Fibroblast of the aortic adventitia (primary cell): ENCODE measurements at regions not wholly inside any gene's neighbourhood (a gene's known extent, or its start where the extent isn't known, plus 50 kb on each side); places are given as distances from the start of the nearest gene placed in this dataset.
"Not testable (repeated sequence)": the region's sequence is repeated elsewhere in the genome, so short reads cannot be mapped to it uniquely, and the experiment has no call there.

Experiments used
- DNase-seq: peaks from one replicate; pipeline ENCODE4 v3.0.0-alpha.2; 2010; ENCODE audit warnings: low read depth
- H3K4me3 ChIP-seq: 2 replicates; pipeline ENCODE4 v1.5.1; 2011; ENCODE audit warnings: low read depth, mild to moderate bottlenecking, control low read depth, low read length, moderate library complexity
- CTCF ChIP-seq: IDR thresholded peaks from 2 replicates; pipeline ENCODE4 v1.5.1; 2011; ENCODE audit warnings: mild to moderate bottlenecking, low read length, control low read depth, inconsistent platforms; ENCODE audit not compliant: insufficient read depth

GRCh38 chr6:137805622-137806021 is 61.4 kb upstream of the TNFAIP3 start:
- TF ChIP-seq CTCF: no peak
- DNase-seq: no peak
- no peak overlapping the region for H3K4me3 ChIP-seq

GRCh38 chr6:137806914-137807682 is 60.0 kb upstream of the TNFAIP3 start:
- no peak overlapping the region for H3K4me3 ChIP-seq
- DNase-seq: no peak
- no peak for TF ChIP-seq CTCF

DNA sequence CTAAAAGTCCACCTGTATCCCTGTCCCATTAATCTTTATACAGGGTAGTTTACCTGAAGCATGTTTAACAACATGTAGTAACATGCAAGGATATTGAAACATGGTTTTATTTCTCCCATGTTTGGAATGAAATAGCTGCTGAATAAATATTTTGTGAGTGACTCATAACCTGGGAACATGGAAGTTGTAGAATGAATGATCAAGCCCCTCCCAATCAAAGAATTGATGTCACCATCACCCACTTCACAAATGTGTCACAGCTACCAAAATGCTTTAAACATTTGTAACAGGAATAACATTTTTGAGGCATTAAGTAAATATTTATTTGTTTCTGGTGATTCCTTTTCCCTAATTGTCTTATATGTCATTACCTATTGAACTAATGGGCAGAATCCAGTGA is 58.9 kb upstream of the TNFAIP3 start:
- no peak overlapping the region for H3K4me3 ChIP-seq
- no peak for TF ChIP-seq CTCF
- peak; percentile 68 for DNase-seq

DNA sequence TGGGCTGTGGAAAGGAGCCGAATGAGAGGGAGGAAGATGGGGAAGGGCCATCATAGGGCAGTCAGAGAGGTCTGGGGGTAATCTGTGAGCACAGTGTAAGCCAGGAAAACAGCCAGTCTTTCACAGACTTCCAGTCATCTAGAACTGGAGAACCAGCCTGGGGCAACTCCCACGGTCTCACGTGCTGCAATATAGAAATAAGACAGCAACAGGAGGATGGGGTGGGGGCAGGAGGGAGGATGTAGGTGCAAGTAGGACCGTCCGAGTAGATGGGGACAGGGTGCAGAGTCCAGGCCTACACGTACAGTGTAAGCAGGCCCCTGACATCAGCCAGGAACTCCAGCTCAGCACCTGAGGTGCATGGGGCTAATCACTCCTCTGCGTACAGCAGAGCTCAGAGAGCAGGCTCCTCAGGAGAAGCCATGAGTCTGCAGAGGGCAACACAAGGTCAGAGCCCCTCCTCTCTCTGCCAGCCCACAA is 58.2 kb upstream of the TNFAIP3 start:
- no peak overlapping the region for H3K4me3 ChIP-seq
- no peak for TF ChIP-seq CTCF
- DNase-seq: no peak

DNA sequence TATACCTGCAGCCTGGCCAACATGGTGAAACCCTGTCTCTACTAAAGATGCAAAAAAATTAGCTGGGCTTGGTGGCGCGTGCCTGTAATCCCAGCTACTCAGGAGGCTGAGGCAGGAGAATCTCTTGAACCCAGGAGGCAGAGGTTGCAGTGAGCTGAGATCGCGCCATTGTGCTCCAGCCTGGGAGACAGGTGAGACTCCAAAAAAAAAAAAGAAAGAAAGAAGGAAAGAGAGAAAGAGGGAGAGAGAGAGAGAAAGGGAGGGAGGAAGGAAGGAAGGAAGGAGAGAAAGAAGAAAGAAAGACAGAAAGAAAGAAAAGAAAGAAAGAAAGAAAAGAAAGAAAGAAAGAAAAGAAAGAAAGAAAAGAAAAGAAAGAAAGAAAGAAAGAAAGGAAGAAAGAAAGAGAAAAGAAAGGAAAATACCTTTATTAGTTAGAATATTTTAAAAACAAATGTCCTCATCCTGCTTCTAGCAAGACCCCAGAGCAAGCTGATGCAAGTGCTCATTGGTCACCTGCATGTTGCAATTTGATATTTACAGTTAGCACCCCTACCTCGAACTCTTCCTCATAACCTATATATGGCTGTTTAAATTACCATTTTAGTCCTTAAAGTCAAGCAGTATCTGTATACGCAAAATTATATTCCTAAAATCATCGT is 57.0 kb upstream of the TNFAIP3 start:
- DNase-seq, H3K4me3 ChIP-seq: not testable (repeated sequence)

DNA sequence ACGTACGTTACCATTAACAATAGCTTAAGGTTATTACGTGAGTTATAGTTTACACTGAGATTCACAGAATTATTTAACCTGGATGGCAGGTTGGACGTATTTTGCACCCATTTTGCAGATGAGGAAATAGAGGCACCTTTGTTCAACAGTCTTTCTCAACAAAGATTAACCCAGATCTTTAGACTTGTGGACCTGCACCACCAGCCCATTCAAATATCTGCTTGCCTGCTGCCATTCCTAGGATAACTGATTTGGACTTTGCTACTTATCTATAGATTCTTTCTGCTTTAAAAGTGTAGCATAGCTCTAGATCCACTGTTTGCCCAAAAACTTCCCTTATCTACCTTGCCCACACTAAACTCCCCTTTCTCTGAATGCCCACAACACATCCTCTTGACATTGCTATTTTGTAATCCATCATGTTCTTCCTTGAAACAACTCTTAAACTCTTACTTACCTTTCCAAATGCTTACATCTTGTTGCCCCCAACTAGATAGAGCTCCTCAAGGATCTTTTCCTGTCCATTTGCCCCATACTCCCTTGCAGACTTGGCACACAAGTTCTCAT is 56.4 kb upstream of the TNFAIP3 start:
- H3K4me3 ChIP-seq: no peak overlapping the region
- no peak for DNase-seq
- TF ChIP-seq CTCF: no peak
